GM12872 (cell line): ENCODE measurements at regions not wholly inside any gene's neighbourhood (a gene's known extent, or its start where the extent isn't known, plus 50 kb on each side); places are given as distances from the start of the nearest gene placed in this dataset.

Source experiments
- TF ChIP-seq, protein P1 (sequence below): IDR thresholded peaks from 3 replicates; pipeline ENCODE4 v1.5.1; 2011; ENCODE audit warnings: low read depth, mild to moderate bottlenecking, low read length, moderate library complexity; ENCODE audit not compliant: insufficient read depth

DNA sequence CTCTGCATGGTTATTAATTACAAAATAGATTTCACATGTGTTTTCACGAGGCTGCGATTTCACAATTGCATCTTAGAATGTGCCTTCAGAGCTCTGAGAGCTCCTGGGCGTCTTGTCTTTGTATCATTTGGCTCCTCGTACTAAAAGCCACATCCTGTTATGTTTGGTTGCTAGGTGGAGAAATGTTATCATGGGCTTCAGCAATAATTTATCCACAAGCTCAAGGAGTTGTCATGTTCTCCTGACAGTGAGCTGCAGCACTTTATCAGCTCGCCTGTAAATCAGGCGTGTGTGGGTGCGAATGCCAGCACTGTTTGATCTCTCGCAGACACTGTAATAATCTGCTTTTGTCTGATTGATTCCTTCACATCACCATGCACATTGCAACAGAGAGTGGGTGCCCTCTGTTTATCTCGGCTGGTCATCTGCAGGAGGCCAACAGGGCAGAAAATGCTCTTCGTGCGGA, 218.6 kb upstream of the ZFP64 start:
- TF ChIP-seq, protein P1, sequence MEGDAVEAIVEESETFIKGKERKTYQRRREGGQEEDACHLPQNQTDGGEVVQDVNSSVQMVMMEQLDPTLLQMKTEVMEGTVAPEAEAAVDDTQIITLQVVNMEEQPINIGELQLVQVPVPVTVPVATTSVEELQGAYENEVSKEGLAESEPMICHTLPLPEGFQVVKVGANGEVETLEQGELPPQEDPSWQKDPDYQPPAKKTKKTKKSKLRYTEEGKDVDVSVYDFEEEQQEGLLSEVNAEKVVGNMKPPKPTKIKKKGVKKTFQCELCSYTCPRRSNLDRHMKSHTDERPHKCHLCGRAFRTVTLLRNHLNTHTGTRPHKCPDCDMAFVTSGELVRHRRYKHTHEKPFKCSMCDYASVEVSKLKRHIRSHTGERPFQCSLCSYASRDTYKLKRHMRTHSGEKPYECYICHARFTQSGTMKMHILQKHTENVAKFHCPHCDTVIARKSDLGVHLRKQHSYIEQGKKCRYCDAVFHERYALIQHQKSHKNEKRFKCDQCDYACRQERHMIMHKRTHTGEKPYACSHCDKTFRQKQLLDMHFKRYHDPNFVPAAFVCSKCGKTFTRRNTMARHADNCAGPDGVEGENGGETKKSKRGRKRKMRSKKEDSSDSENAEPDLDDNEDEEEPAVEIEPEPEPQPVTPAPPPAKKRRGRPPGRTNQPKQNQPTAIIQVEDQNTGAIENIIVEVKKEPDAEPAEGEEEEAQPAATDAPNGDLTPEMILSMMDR, result no peak

GRCh38 chr20:52405986-52406385, 214.4 kb upstream of the ZFP64 start:
- TF ChIP-seq, protein P1, result no peak

- TF ChIP-seq, protein P1, result no peak
Observed at GRCh38 chr20:52405417-52405816, 213.8 kb upstream of the ZFP64 start.

DNA sequence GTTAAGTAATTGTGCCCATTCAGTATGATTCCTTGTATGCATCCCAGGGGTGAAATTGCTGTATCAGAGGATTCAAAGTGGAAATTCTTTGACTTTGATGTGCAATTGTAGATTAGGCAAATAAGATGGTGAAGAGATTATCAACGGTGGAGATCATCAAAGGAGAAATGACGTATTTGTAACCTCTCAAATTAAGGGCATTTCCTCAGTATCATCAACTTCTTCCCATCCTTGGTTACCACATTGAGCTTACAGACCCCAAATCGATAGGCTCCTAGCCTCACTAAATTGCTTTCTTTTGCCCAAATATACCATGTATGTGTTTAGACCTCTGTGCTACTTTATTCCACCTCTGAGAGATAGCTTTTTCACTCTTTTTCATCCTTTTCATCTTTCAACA, 213.1 kb upstream of the ZFP64 start:
- TF ChIP-seq, protein P1, result no peak

DNA sequence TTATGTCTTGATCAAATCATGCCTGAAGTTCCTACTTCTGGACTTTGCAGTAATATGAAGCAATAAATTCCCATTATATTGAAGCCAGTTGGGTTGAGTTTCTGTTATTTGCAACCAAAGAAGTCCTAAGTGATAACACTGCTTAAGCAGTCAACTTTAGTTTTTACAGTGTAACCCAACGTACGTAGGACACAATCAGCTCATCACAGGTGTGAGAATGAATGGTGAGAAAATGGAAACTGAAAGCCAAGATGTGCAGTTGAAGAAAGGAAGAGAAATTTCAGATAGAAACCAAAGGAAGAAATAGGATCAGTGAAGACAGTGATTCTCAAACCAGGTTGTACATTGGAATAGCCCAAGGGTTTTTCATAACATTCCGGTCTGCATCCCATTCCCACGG, 211.4 kb upstream of the ZFP64 start:
- TF ChIP-seq, protein P1, result no peak

GRCh38 chr20:52402514-52402913, 210.9 kb upstream of the ZFP64 start:
- TF ChIP-seq, protein P1, result no peak

DNA sequence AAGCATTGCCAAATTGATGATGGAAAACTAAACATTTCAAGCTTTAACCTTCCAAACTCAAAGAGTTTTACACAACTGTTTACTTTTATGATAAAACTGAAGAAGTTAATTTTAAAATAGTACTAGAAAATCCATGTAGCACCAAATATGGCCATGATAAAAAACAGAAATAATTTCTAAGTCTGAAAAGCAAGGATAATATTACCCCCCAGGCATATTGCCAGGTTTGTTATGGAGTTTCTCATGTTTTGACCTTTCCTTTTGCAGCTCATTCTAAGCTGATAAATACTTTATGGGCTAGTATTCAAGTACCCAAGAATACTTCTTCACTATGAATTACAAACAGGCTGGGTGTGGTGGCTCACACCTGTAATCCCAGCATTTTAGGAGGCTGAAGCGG, 209.9 kb upstream of the ZFP64 start:
- TF ChIP-seq, protein P1, result no peak

DNA sequence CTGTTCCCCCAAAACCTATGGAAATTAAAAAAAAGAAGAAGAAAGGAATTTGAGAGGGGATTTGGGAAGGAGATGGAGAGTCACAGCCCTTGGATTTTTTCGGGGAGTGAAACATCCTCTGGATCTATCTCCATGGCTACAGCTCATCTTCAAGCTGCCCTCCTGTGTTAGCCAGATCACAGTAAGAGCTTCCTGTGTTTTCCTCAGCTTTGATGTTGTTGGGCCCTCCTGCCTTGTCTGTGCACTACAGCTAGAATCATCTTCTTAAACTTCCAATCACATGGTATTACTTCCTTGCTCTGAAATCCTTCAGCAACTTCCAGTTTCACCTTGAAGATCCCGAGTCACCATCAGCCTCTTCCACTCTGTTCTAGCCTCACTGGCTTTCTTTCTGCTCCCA, 207.8 kb upstream of the ZFP64 start:
- TF ChIP-seq, protein P1, result no peak
